Transverse colon (tissue), 3 donors: ENCODE measurements at regions not wholly inside any gene's neighbourhood (a gene's known extent, or its start where the extent isn't known, plus 50 kb on each side); places are given as distances from the start of the nearest gene placed in this dataset.

Experiments used
- CTCF ChIP-seq, 5 experiments: fragments of 200-600 bp in 3 of 5; fragments of 450-650 bp in 2 of 5; sonication (generic) in 3 of 5; IDR thresholded peaks; 1 replicate in 2 of 5; 2 replicates in 3 of 5; pipeline ENCODE4 v1.5.1; 2016 to 2017; ENCODE audit warnings: antibody characterized with exemption in 5 of 5, inconsistent platforms in 3 of 5, mild to moderate bottlenecking in 2 of 5, moderate library complexity in 1 of 5
- POLR2A ChIP-seq: fragments of 450-650 bp; IDR thresholded peaks from one replicate; pipeline ENCODE4 v1.6.1; 2016; ENCODE audit warnings: antibody characterized with exemption, mild to moderate bottlenecking, moderate library complexity

GRCh38 chr2:103809941-103810441 lies 1043.9 kb upstream of the POU3F3 start:
- no peak for TF ChIP-seq CTCF (IDR thresholded peaks at IDR 0.05)
- no peak for TF ChIP-seq POLR2A
